ENCODE measurements at regions not wholly inside any gene's neighbourhood (a gene's known extent, or its start where the extent isn't known, plus 50 kb on each side); places are given as distances from the start of the nearest gene placed in this dataset.

GRCh38 chr1:73765551-73766233 is 432.3 kb downstream of the LRRIQ3 start:
- Histone ChIP-seq H3K4me3 (no peak overlapping the region), H3K27me3 (no peaks in the 10 kb centered on the region), H3K36me3 (no peaks in the 10 kb centered on the region), H3K9me3 (no peaks in the 10 kb centered on the region), H3K27ac (no peak overlapping the region), H3K4me1 (no peaks in the 10 kb centered on the region)
- no peak for FAIRE-seq
- no peak for DNase-seq
- TF ChIP-seq CTCF (IDR thresholded peaks at IDR 0.05) = no peak
- intact Hi-C loops (cut with DNase I) = no loop called here
- WGBS, 2 donors = 14 to 26% methylated on average over 2 of the region's 2 CpGs
- ATAC-seq = no peak

DNA sequence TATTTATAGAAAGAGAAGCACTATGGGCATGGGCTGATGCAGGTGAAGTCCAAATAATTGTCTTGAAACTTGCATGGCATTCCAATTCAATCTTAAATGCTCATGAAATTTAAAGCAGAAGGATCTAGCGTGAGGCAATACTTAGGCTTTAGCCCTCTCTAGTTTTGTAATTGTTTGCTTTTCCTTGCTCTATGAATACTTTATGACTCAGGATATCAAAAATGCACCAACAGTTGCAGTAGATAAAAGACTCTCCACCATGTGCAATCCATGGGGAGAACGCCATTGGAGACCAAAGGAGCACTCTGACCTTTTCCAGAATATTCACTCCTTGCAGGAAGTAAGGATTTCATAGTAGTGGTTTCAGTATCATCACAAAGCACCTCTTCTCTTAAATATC is 436.4 kb downstream of the LRRIQ3 start:
- FAIRE-seq (no peak), ATAC-seq (no peak), DNase-seq (no peak)
- intact Hi-C loops (cut with DNase I) = no loop called here
- Histone ChIP-seq H3K27me3 (no peaks in the 10 kb centered on the region), H3K4me3 (no peak overlapping the region), H3K9me3 (no peaks in the 10 kb centered on the region), H3K36me3 (no peaks in the 10 kb centered on the region), H3K27ac (no peak overlapping the region), H3K4me1 (no peaks in the 10 kb centered on the region)
- no peak for TF ChIP-seq CTCF (IDR thresholded peaks at IDR 0.05)
- WGBS, 2 donors = 78 to 95% methylated on average over 2 of the region's 2 CpGs

DNA sequence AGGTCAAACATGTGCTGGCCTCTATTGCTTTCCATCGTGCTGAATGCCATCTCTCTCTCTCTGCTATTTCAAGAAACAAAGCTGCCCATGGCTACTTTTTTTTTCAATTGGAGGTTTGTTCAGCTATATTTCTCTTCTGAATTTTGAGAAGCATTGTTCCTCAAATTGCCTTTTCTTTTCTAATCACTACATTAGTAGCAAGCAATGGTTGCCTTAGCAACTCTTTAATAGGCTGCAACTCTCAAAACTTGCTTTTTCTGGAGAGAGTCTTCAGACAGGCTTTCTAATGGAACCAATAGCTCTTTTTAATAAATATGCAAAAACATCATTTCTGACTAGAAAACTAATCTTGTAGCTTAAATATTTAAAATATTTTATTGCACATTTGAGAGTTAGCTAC is 439.0 kb downstream of the LRRIQ3 start:
- intact Hi-C loops (cut with DNase I) = no loop called here
- no peaks in the 10 kb centered on the region for H3K36me3 ChIP-seq
- FAIRE-seq = no peak
- no peaks in the 10 kb centered on the region for H3K4me1 ChIP-seq
- no peaks in the 10 kb centered on the region for H3K9me3 ChIP-seq
- H3K27me3 ChIP-seq = peaks cover 0 to 3% (median 0%) of the 10 kb centered on the region in 4 donors
- no peak for TF ChIP-seq CTCF (IDR thresholded peaks at IDR 0.05)
- no peak overlapping the region for H3K4me3 ChIP-seq
- DNase-seq = no peak
- H3K27ac ChIP-seq = no peak overlapping the region
- ATAC-seq = no peak
- WGBS, 2 donors = 23 to 25% methylated on average over 1 of the region's 1 CpG

GRCh38 chr1:73756817-73757216 is 441.2 kb downstream of the LRRIQ3 start:
- FAIRE-seq (no peak), ATAC-seq (no peak), DNase-seq (no peak)
- H3K36me3 ChIP-seq = no peaks in the 10 kb centered on the region
- H3K4me1 ChIP-seq = no peaks in the 10 kb centered on the region
- H3K9me3 ChIP-seq = no peaks in the 10 kb centered on the region
- intact Hi-C loops (cut with DNase I) = no loop called here
- WGBS, 2 donors = 32 to 34% methylated on average over 2 of the region's 2 CpGs
- peaks cover 0 to 3% (median 0%) of the 10 kb centered on the region in 4 donors for H3K27me3 ChIP-seq
- no peak for TF ChIP-seq CTCF (IDR thresholded peaks at IDR 0.05)
- no peak overlapping the region for H3K4me3 ChIP-seq
- H3K27ac ChIP-seq = no peak overlapping the region

GRCh38 chr1:73755649-73756048 is 442.3 kb downstream of the LRRIQ3 start:
- Histone ChIP-seq H3K4me1 (no peaks in the 10 kb centered on the region), H3K4me3 (no peak overlapping the region), H3K27me3 (peaks cover 0 to 3% (median 0%) of the 10 kb centered on the region in 4 donors), H3K9me3 (no peaks in the 10 kb centered on the region), H3K27ac (no peak overlapping the region), H3K36me3 (no peaks in the 10 kb centered on the region)
- whole genome bisulfite sequencing, 2 donors = 48 to 78% methylated on average over 2 of the region's 2 CpGs
- ATAC-seq (no peak), FAIRE-seq (no peak), DNase-seq (no peak)
- intact Hi-C loops (cut with DNase I) = no loop called here
- no peak for TF ChIP-seq CTCF (IDR thresholded peaks at IDR 0.05)

Measured in pancreas (tissue), 10 donors.